ENCODE measurements at regions not wholly inside any gene's neighbourhood (a gene's known extent, or its start where the extent isn't known, plus 50 kb on each side); places are given as distances from the start of the nearest gene placed in this dataset.
A peak's percentile ranks its signal among the peaks of the same experiment; 100 is the strongest.

DNA sequence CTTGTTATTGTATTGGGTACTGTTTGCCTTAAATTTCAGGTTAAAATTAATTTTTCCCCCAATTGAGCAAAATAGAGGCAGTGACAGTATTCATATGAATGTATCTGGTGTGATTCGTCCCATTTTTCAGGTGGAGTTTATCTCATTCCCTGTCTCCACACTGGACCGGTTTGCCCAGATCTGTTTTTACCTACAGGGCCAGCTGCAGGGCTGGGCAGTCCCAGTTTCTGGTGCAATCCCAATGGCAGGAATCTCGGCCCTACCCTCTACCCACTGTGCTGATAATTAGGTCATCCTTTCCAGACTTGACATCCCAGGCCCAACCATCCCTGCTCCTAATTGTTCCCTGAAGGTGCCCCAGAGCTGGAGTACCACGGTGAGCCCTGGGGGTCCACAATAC is 49.8 kb upstream of the NFE2L3 start:
- Histone ChIP-seq H3K27ac (ENCODE audit: low read depth, low read length) (no peak overlapping the region), H3K27me3 (ENCODE audit: insufficient read depth, low read length) (no peaks in the 10 kb centered on the region), H3K4me3 (ENCODE audit: insufficient read depth, low read depth, low read length) (no peak overlapping the region), H3K36me3 (ENCODE audit: insufficient read depth, low read length) (no peaks in the 10 kb centered on the region), H3K79me2 (ENCODE audit: insufficient read depth, low read length) (no peaks in the 10 kb centered on the region), H2AFZ (ENCODE audit: low read depth, low read length) (no peak overlapping the region), H3K4me1 (ENCODE audit: insufficient read depth, low read length) (no peaks in the 10 kb centered on the region), H3K4me2 (ENCODE audit: low read length) (no peak overlapping the region), H4K20me1 (ENCODE audit: insufficient read depth, low read length) (no peaks in the 10 kb centered on the region), H3K9me3 (ENCODE audit: insufficient read depth, low read depth, low read length) (no peaks in the 10 kb centered on the region), H3K9ac (ENCODE audit: low read length) (no peak overlapping the region)
- TF ChIP-seq, protein P1, sequence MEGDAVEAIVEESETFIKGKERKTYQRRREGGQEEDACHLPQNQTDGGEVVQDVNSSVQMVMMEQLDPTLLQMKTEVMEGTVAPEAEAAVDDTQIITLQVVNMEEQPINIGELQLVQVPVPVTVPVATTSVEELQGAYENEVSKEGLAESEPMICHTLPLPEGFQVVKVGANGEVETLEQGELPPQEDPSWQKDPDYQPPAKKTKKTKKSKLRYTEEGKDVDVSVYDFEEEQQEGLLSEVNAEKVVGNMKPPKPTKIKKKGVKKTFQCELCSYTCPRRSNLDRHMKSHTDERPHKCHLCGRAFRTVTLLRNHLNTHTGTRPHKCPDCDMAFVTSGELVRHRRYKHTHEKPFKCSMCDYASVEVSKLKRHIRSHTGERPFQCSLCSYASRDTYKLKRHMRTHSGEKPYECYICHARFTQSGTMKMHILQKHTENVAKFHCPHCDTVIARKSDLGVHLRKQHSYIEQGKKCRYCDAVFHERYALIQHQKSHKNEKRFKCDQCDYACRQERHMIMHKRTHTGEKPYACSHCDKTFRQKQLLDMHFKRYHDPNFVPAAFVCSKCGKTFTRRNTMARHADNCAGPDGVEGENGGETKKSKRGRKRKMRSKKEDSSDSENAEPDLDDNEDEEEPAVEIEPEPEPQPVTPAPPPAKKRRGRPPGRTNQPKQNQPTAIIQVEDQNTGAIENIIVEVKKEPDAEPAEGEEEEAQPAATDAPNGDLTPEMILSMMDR (IDR thresholded peaks at IDR 0.05; ENCODE audit: insufficient read depth, low read depth, low read length), result no peak
- no peak for TF ChIP-seq EZH2 (IDR thresholded peaks at IDR 0.05; ENCODE audit: insufficient read depth, low read length)
- Mint-ChIP-seq H3K9me3 (ENCODE audit: unreplicated experiment) (no peaks in the 10 kb centered on the region), H3K27me3 (ENCODE audit: low read depth, unreplicated experiment) (peaks cover 5% of the 10 kb centered on the region), H3K36me3 (ENCODE audit: low read depth, unreplicated experiment) (no peaks in the 10 kb centered on the region), H3K27ac (ENCODE audit: unreplicated experiment) (no peak overlapping the region), H3K4me3 (ENCODE audit: unreplicated experiment) (no peak overlapping the region), H3K4me1 (ENCODE audit: low read depth, unreplicated experiment) (peaks cover 4% of the 10 kb centered on the region)
- no peak for FAIRE-seq
- no peak for DNase-seq (ENCODE audit: low read depth)

Small RNAs in the stretch of these regions (microRNA-seq; reads per million reads assigned to microRNA genes)
- 1,044 reads per million, percentile 82 among the genes with 10 or more reads in this experiment for gene MIR148A

Data from astrocyte (in vitro differentiated cells and primary cell).